ENCODE measurements at regions not wholly inside any gene's neighbourhood (a gene's known extent, or its start where the extent isn't known, plus 50 kb on each side); places are given as distances from the start of the nearest gene placed in this dataset.

- Histone ChIP-seq H3K9me3 (ENCODE audit: low read depth) (no peaks in the 10 kb centered on the region), H3K79me2 (ENCODE audit: low read depth) (no peaks in the 10 kb centered on the region), H3K4me1 (peaks cover 8% of the 10 kb centered on the region), H4K20me1 (ENCODE audit: low read depth) (no peaks in the 10 kb centered on the region), H2AFZ (replicated peaks) (no peak overlapping the region), H3F3A (ENCODE audit: low read depth) (no peaks in the 10 kb centered on the region), H3K4me3 (no peak overlapping the region), H3K27ac (no peak overlapping the region), H3K4me2 (no peak overlapping the region), H3K27me3 (no peaks in the 10 kb centered on the region), H3K9ac (no peak overlapping the region), H3K36me3 (no peaks in the 10 kb centered on the region)
- Mint-ChIP-seq H3K27me3 (ENCODE audit: insufficient read depth, low read depth) (no peaks in the 10 kb centered on the region), H3K4me3 (no peak overlapping the region), H3K4me1 (peaks cover 16% of the 10 kb centered on the region), H3K9me3 (no peaks in the 10 kb centered on the region), H3K36me3 (no peaks in the 10 kb centered on the region), H3K27ac (no peak overlapping the region)
- DNase-seq (ENCODE audit: low spot score) = no peak
- no peak for TF ChIP-seq EZH2phosphoT487 (IDR thresholded peaks at IDR 0.05)
- TF ChIP-seq CTCF (IDR thresholded peaks at IDR 0.05) = no peak
- no peak for TF ChIP-seq EZH2 (IDR thresholded peaks at IDR 0.05)
Measured at GRCh38 chr10:14438057-14438456, 107.3 kb upstream of the FRMD4A start.

GRCh38 chr10:14435976-14436632 is 105.4 kb upstream of the FRMD4A start:
- no peaks in the 10 kb centered on the region for H3K36me3 Mint-ChIP-seq
- no peaks in the 10 kb centered on the region for H3K27me3 Mint-ChIP-seq (ENCODE audit: insufficient read depth, low read depth)
- no peaks in the 10 kb centered on the region for H3K9me3 Mint-ChIP-seq
- Histone ChIP-seq H3K9ac (no peak overlapping the region), H2AFZ (replicated peaks) (peak overlapping the region; percentile 21), H4K20me1 (ENCODE audit: low read depth) (no peaks in the 10 kb centered on the region), H3K27me3 (no peaks in the 10 kb centered on the region), H3K27ac (no peak overlapping the region), H3K4me2 (no peak overlapping the region), H3K9me3 (ENCODE audit: low read depth) (no peaks in the 10 kb centered on the region), H3K4me1 (peaks cover 8% of the 10 kb centered on the region), H3K4me3 (no peak overlapping the region), H3K79me2 (ENCODE audit: low read depth) (no peaks in the 10 kb centered on the region), H3K36me3 (no peaks in the 10 kb centered on the region), H3F3A (ENCODE audit: low read depth) (no peaks in the 10 kb centered on the region)
- H3K4me1 Mint-ChIP-seq = peaks cover 16% of the 10 kb centered on the region
- no peak for DNase-seq (ENCODE audit: low spot score)
- H3K4me3 Mint-ChIP-seq = no peak overlapping the region
- no peak overlapping the region for H3K27ac Mint-ChIP-seq
- TF ChIP-seq CTCF (IDR thresholded peaks at IDR 0.05) (no peak), EZH2phosphoT487 (IDR thresholded peaks at IDR 0.05) (no peak), EZH2 (IDR thresholded peaks at IDR 0.05) (no peak)

- no peak overlapping the region for H3K27ac Mint-ChIP-seq
- TF ChIP-seq EZH2phosphoT487 (IDR thresholded peaks at IDR 0.05) = no peak
- no peak for TF ChIP-seq EZH2 (IDR thresholded peaks at IDR 0.05)
- TF ChIP-seq CTCF (IDR thresholded peaks at IDR 0.05) = no peak
- Histone ChIP-seq H3K9me3 (ENCODE audit: low read depth) (no peaks in the 10 kb centered on the region), H3K27ac (no peak overlapping the region), H3K9ac (no peak overlapping the region), H2AFZ (replicated peaks) (no peak overlapping the region), H3K4me1 (peaks cover 27% of the 10 kb centered on the region), H3K4me2 (no peak overlapping the region), H4K20me1 (ENCODE audit: low read depth) (no peaks in the 10 kb centered on the region), H3K36me3 (no peaks in the 10 kb centered on the region), H3K27me3 (no peaks in the 10 kb centered on the region), H3F3A (ENCODE audit: low read depth) (peaks cover 6% of the 10 kb centered on the region), H3K4me3 (no peak overlapping the region), H3K79me2 (ENCODE audit: low read depth) (no peaks in the 10 kb centered on the region)
- H3K4me1 Mint-ChIP-seq = peaks cover 24% of the 10 kb centered on the region
- DNase-seq (ENCODE audit: low spot score) = no peak
- no peaks in the 10 kb centered on the region for H3K36me3 Mint-ChIP-seq
- H3K4me3 Mint-ChIP-seq = no peak overlapping the region
- H3K9me3 Mint-ChIP-seq = no peaks in the 10 kb centered on the region
- no peaks in the 10 kb centered on the region for H3K27me3 Mint-ChIP-seq (ENCODE audit: insufficient read depth, low read depth)
Measured at GRCh38 chr10:14433147-14433546, 102.4 kb upstream of the FRMD4A start.

Data from neural progenitor cell (in vitro differentiated cells).